CD4-positive, alpha-beta T cell treated with Interleukin-15 for 1 hour (primary cell): ENCODE measurements at regions not wholly inside any gene's neighbourhood (a gene's known extent, or its start where the extent isn't known, plus 50 kb on each side); places are given as distances from the start of the nearest gene placed in this dataset.

Experiments
- DNase-seq: peaks from one replicate; pipeline ENCODE4 v3.0.0-alpha.2; 2020

DNA sequence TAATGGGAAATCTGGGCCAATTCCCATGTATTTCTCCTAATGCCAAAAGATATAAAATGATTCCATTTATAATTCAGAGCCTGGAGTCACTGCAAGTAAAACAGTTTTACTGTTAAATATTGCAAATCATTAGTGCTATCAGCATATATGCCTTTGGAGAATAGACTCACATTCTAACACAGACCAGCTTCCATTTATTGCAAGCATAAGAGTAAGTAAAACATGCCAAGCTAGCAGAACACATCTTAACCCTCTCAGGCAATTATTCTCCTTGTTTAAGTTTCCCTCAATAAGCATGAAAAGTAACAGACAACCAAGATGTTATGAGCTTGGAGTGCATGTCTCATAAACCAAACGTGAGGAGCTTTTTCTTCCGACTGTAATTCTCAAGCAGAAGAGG, 173.9 kb upstream of the GRIP1 start:
- DNase-seq = no peak

DNA sequence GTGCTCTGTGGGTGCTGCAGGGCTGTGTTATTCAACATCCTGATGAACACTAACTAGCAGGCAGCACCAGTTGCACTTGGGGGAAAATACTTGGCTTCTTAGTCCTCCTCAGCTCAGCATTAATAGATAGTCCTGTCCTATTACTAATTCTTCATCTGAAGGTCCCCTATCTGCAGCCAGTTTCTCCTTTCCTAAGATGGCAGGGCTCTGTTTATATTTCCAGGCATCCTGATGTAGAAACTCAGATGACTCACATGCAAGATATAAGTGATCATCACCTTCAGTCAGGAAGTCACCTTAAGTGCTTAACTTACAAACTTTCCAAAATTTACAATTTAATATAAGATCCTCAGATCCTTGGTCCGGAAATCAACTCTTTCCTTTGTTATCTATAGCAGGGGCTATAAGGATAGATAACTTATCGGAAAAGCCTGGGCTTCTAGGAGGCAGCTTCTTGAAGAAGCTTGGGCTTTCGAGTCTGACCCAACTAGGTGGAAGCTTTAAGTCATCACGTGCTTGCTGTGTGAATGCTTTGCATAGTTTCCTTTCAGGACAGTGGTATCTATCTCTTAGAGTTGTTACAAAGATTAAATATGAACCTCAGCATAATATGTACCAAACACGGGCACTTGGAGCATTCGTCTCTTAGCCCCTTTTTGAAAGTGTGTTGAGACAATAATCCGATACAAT, 181.0 kb upstream of the GRIP1 start:
- DNase-seq = no peak

DNA sequence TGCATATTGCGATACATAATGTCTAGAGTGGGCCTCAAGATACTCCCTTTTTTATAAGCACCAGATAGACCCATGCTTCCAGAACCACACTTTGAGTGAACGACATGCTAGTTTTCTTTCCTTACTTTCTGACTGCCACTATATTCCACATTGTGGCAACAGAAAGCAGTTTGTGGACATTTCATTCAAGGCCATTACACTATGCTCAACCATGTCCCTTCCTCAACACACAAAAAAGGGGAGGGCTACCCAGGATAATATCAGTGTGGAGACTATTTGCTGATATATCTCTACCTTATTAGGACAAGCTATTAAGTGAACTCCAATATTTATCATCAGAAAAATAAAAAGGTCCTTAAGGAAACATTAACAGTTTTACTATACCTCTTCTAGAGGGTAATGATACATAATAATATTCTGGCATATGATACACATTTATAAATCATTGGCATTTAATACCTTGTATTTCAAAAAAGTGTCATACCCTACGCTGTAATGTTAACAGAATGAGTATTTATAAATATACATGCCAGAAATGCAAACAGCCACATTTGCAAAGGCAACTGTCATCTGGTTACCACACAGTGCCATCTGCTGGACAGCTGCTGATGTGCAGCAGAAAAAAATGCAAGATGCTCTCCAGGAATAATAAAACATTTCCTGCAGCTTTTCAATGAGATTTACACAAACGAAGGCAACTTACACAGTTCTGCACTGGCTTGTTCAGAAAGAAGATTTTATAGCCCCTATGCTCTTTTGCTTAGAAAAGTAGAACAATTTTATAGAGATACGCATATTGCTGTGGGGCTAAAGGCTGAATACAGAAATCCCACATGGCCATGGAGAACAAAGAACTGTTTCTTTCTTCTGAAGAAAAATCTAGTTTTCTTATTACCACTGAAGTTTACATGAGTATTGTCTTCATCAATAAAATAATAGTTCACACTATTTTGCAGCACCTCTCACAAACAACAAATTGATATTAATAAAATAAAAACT, 182.2 kb upstream of the GRIP1 start:
- peak; percentile 54 for DNase-seq

DNA sequence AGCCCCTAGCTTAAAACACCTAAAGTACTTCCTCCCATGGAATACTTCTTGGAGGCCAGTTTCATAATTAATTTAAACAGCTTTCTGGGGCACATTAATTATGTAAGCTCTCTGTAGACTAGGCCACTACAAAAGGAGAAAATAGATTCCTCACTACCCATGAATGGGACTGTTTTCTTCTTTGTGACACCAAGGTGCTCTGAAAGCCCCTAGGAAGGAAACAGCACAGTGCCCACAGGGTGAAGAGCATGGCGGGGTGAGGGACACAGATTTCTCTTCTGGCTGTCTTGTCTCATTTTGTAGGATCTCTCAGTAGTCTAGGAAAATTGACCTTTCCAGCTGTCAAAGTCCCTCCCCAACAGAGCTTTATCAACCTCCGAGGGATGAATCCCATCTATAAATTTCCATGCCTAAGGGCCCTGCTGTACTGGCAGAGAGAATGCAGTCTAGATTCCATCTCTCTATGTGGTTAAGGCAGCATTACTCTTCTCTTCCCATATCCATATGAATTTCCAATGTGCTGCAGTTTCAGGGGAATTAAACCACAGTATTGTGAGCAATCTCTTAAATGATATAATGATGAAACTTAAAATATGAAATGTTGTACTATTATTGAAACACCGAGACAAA, 183.6 kb upstream of the GRIP1 start:
- no peak for DNase-seq

DNA sequence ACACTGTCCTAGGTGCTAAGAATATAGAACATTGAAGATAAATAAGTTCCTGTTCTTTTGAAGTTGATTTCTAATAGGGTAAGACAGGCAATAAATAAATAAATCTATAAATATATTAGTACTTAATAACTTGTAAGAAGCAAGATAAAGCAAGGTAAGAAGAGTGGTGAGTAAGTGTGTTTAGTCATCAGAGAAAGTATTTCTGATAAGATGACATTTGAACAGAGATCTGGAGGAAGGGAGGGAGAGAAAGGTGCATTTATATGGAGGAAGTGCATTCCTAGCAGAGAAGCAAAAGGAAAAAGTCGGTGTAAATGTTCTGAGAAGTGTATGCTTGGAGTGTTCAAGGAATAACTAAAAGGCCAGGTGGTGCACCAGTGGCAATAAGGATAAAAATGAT, 184.4 kb upstream of the GRIP1 start:
- DNase-seq = no peak

DNA sequence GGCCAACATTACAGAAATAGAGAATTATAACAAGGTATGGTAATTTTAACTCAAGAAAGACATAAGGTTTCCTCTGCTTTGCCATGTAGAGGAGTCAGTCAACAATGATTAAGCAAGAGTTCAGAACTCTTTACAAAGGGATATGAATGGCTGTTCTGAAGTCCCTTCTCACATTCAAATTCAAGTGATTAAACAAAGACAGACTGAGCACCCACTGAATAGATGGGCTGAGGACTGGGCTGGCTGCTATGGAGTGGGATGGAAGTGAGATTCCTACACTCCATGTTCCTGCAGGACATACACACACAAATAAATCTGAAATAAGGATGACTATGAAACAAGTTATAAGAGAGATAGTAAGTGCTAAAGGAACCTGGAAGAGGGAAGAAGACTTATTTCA, 199.0 kb upstream of the GRIP1 start:
- DNase-seq = no peak

DNA sequence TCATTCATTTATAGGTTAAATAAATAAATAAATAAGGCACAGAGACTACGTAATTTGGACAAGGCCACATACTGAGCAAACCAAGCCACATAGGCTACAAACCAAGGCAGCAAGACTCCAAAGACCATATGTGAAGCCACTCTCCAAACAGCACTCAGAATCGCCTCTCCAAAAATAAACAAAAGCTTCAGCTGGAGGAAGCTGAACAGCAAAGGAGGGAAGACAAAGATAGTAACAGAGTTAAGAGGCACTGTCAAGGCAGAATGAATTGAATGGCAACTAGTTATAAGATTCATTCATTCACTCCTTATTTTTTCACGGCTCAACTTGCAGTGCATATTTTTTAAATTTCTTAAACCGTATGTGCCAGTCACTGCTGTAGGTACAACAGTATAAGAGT, 200.5 kb upstream of the GRIP1 start:
- no peak for DNase-seq

DNA sequence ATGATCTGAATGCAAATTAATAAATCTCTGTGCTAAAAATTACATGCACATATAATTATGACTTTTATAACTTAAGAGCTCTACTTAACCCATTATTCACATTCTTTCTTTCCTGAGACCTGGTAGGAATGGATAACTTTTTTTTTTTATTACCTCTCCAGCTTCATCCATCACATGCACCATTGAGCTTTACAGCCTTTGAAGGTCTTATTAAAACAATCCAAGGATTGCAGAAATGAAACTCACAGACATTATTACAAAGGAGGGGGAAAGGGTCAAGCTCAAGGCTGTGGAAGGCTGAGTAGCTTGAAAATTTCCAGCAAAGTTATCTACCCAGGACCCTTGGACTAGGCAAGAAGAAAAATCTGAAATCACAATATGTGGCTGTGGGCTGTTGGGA, 202.5 kb upstream of the GRIP1 start:
- no peak for DNase-seq

DNA sequence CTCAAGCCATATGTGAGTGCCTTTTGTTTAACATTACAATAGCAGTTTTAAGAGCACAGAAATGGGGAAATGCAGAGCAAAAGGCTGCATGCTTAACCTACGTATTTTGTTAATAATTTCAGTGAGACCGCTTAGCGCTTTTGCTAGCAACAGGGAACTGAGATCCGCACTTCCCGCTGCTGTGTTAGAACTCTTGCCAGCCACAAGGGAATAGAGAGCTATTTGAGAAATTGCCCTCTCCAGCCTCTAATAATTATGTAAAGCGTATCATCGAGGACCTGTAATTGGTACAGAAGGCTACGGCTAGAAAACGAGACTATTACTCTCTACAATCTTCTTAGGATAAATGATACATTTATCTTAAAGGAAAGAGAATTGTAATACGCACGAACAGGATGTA, 205.2 kb upstream of the GRIP1 start:
- no peak for DNase-seq

DNA sequence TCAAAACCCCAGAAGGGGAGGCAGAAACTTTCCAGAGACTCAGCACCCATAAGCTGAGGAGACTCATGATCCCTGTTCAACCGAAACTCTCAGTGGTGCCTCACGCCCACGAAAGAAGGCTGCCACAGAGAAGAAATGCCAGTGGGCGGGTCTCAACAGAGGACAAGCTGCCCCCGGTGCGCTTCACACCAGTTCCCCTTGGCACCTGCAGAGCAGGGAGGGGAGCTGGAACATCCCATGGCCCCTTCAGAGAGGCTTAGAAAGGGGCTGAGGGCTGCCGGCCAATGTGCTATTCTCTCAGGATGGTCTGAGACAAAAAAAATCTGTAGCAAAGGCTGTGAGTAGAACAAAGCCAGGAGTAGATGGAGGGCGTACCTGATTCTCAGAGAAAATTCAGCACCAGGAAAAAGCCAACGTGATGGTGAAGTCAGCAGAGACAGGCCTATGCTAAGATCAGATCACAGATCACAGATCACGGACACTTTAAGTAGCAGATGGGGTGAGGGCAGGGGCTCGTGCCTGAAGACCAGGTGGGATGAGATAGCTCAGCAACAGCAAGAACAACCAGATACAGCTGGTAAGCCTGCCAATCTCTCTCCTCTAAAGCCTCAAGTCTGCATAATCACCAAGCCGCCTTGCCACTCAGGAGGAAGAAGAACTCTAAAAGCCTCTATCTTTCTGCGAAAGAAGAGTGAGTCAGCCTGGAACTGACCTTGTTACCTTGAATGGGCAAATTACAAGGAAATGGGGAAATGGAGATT, 206.4 kb upstream of the GRIP1 start:
- DNase-seq = no peak

DNA sequence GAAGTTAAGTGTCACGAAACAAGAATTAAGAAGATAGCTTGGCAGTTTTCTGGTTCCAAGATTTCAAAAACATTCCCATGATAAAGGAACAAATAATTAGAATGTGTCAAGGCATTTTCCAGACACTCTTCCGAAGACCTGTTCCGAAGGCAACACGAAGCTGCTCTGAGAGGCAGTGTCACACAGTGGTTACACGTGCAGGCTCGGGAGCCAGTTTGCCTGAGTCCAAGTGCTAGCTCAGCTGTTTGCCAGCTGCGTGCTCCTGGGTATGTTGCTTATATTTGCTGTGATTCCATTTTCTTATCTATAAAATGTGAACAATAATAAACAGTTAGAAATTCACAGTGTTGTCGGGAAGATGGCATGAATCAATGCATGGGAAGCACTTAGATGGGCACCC, 217.9 kb upstream of the GRIP1 start:
- DNase-seq = no peak

DNA sequence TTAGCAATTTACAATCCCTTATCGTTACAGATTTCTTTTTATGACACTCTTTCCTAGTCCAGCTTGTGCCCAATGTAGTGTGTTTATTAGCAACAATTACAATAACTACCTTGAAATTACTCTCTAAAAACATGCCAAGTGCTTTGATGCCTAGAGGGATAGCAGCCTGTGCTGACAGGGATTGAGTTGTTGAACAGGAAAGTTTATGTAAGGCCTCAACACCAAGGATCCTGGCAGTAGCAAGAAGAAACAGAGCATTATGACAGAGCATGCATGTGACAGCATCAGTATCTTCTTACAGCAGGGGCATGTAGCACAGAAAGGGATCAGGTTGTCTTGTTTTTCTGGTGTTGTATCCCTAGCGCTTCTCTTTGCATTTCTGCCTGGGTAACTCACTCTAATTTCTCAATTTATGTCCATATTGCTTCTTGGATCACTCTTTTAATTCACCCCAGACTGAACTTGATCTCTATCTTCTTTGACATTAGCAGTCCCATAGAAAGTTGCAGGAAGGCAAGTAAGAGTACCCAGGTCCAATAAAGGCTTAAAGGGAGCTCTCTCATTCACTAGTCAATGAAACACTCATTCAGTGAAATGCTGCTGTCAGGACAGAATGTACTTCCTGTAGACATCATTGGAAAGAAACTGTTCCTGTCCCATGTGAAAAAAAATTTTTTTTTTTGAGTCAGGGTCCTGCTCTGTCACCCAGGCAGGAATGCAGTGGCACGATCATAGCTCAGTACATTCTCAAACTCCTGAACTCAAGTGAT, 220.0 kb upstream of the GRIP1 start:
- no peak for DNase-seq

DNA sequence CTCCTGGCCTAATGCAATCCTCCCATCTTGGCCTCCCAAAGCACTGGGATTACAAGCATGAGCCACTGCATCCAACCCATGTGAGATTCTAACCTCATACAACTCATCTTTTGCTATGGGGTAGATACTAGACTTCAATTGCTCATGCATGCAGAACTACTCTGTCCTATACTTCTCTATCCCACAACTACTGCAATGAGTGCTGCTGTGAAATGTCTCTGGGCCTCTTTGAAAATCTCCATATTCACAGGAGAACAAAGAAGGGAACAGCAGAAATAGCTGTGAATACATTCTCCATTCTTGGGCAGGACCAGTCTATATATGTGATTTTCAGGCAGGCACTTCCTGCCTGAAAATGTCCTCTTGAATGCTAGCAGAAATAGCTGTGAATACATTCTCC, 220.7 kb upstream of the GRIP1 start:
- DNase-seq = no peak

DNA sequence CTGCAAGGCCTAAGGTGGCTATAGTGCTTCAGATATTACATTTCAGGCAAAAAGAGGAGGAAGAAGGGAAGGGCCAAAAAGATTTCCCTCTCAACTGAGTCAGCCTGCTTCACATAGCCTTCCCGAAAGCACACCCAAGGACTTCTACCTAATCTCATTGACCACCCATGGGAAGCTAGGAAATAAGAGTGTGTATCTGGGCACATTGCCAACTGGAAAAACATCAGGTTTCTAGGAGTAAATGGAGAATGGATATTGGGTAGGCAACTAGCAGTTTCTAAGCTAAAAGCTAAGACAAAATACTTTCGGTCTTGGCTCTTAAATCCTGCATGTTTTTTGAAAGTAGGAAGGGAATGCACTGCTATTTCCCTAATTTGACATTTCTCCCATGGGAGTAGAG, 221.7 kb upstream of the GRIP1 start:
- DNase-seq = no peak

DNA sequence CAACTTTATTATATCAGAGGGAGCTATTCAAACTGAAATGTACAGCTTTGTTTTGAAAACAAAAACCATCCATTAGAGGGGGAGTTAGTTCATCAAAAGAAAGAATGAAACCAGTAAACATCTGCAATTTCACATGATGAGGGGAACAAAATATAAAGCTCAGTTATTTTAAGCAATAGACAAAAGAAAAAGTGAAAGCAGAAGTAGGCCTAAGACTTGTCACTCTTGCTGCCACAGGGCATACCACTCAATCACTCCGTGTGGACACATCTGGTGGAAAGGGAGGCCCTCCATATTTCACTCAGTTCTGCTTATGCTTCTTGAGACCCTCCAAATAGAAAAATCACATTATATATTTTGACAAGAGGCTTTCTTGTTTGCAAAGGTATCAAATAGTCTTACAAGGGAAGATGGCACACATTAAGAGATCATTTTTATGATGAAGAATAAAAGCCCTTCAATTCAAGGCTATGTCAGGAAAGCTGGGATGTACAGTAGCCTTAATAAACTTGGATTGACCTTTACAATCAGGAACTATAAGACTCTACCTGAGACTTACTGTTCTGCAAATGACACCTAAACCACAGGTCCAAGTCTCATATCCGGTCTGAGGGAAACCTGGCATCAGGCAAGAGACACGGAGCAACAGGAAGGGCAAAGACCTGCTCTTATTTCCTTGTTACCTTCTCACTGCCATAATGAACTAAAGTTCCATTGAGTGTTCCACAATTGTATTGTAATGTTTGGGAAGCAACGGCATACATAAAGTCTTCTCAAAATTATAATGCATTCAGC, 222.5 kb upstream of the GRIP1 start:
- DNase-seq = no peak

DNA sequence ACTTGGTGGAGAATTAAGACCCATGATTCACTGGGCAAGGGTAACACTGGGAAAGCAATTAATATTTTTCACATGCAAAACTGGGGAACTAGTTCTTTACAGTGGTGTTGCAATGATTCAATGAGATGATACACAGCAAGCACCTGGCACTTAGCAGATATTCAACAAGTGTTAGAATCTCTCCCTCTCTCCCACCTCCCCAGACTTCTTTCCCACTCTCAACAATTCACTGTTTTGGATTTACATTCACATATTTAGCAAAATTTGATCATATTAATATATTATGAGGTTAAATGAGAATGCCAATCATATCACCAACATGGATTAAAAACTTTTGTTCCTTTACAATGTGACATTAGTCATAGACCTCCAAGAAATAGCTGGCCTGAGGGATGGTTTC, 223.1 kb upstream of the GRIP1 start:
- DNase-seq = no peak

DNA sequence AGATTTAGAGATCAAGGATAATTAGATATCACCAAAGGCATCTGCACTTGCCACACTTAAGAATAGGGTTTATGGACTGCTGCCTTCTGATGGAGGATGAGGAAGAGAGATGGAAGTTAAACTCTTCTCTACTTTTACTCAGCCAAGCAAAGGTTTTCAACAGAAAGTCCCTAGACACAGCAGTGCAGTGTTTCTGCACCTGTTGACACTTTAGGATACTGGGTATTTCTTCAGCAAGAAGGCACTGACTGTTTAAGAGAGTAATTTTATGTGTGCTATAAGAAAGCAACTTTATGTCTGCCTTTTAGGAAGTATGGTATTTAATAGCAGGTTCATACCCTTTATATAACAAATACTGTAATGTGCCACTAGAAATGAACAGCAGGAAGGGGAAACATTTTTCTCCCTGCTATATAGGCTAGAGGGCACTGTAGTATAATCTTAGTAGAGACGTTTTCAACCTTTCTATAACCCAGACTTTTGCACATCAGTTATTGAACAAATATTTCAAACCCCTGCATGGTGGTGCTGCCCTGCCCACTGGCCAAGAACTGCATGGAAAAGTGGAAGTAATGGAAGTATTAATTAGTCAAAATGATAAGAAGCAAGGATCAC, 225.0 kb upstream of the GRIP1 start:
- no peak for DNase-seq

DNA sequence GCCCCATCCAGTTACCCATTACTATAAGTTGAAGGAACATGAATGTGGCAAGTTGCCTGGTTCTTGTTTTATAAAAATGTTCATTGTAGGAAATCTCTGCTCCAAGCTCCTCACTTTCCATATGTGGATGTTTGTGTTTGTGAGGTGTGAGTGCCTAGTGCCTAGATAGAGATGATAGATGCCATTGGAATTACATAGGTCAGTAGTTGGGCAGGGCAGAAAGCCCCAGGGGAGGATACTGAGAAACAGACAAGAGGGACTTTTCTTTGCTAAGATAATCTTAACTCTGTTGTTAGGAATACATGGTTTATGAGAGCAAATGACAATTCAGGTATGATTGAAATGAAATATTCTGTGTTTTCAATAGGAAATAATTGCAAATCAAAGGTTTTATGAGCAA, 226.3 kb upstream of the GRIP1 start:
- DNase-seq = no peak

DNA sequence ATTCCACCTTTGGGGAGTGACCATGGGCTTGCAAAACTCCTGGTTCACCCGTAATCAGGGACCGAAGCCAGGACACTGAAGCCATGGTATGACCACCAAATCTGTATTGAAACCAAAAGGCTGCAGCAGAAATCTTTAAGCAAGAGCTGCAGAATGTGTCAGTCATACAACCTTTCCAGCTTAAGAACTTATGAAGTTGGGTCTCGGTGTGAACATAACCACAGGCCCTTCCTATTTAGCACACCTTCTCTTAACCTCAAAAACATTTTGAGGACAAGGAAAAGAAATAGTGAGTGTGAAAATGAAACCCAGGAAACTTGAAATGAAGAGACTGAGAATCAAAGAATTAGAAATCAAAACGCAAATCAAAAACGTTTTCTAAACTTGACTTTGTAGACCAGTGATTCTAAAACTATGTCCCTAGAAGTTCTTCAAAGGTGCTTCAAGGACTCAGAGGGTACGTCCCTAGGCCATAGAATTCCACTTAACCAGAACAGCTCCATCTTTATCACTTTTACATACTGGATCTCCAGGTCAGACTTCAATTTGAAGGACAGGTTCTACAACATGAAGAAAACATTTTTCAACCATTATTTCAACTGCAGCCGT, 231.6 kb upstream of the GRIP1 start:
- no peak for DNase-seq

DNA sequence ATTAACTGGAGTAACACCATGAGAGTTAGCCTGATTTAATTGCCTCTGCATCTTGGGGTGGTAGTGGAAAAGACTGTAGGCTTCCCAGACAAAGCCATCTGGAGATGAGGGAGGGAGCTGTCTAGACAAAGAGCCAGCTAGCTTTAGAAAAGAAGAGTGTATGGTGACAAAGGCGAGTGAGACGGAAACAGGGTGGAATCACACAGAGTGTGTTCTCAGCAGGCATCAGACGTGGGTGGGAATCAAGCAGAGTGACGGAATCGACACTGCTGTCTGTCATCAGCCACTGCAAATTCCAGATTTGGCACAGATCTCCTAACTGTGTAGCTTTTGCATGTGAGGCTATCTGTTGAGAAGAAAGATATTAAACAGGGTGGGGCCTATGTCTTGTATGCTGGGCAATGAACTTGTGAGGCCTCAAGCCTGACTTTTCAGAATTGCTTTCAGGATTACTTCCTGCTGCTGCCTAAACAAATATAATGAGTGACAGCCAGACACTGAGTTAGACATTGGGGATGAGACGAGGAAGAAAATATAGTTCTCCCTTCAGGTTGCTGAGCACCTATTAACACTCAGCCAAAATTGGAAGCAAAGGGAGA, 236.5 kb upstream of the GRIP1 start:
- no peak for DNase-seq
